Transverse colon (tissue), 4 donors: ENCODE measurements at regions not wholly inside any gene's neighbourhood (a gene's known extent, or its start where the extent isn't known, plus 50 kb on each side); places are given as distances from the start of the nearest gene placed in this dataset.

Source experiments
- DNase-seq: peaks from one replicate; pipeline ENCODE4 v3.0.0-alpha.2; 2019
- H3K27ac ChIP-seq, 4 donors: fragments of 200-600 bp; sonication (generic); 2 replicates each; pipeline ENCODE4 v1.5.1; 2016 to 2018; ENCODE audit warnings: inconsistent platforms in 4 of 4
- H3K27me3 ChIP-seq: fragments of 200-600 bp; sonication (generic); 2 replicates; pipeline ENCODE4 v1.5.1; 2017; ENCODE audit warnings: inconsistent platforms
- H3K36me3 ChIP-seq, 4 donors: fragments of 200-600 bp; sonication (generic); 2 replicates each; pipeline ENCODE4 v1.5.1; 2017 to 2019; ENCODE audit warnings: inconsistent platforms in 4 of 4
- H3K4me1 ChIP-seq, 4 donors: fragments of 200-600 bp; sonication (generic); 2 replicates each; pipeline ENCODE4 v1.5.1; 2017 to 2020; ENCODE audit warnings: inconsistent platforms in 4 of 4
- H3K4me3 ChIP-seq, 4 donors: fragments of 200-600 bp; sonication (generic); 1 replicate in 1 of 4; 2 replicates in 3 of 4; pipeline versions ENCODE4 v1.5.1 to v1.6.1; 2017 to 2019; ENCODE audit warnings: inconsistent platforms in 4 of 4
- H3K9me3 ChIP-seq, 2 donors: fragments of 200-600 bp; sonication (generic); 2 replicates each; pipeline ENCODE4 v1.5.1; 2017 to 2019; ENCODE audit warnings: inconsistent platforms in 2 of 2
- CTCF ChIP-seq, 5 experiments: fragments of 200-600 bp in 3 of 5; fragments of 450-650 bp in 2 of 5; sonication (generic) in 3 of 5; IDR thresholded peaks; 1 replicate in 2 of 5; 2 replicates in 3 of 5; pipeline ENCODE4 v1.5.1; 2016 to 2017; ENCODE audit warnings: antibody characterized with exemption in 5 of 5, inconsistent platforms in 3 of 5, mild to moderate bottlenecking in 2 of 5, moderate library complexity in 1 of 5
- EP300 ChIP-seq: sonication (generic); formaldehyde crosslinking; IDR thresholded peaks from one replicate; pipeline ENCODE4 v1.6.1; 2017; ENCODE audit warnings: antibody characterized with exemption, low read depth
- POLR2A ChIP-seq: fragments of 450-650 bp; IDR thresholded peaks from one replicate; pipeline ENCODE4 v1.6.1; 2016; ENCODE audit warnings: antibody characterized with exemption, mild to moderate bottlenecking, moderate library complexity
- POLR2AphosphoS5 ChIP-seq, 3 donors: sonication (generic); formaldehyde crosslinking; IDR thresholded peaks; one replicate each; pipeline ENCODE4 v1.6.1; 2016; ENCODE audit warnings: antibody characterized with exemption in 3 of 3
- WGBS, 2 donors: methylation state at CpG; one replicate each; pipeline ENCODE4 v1.1.5; 2018; ENCODE audit warnings: low coverage in 1 of 2; 5-methylcytosine and 5-hydroxymethylcytosine counted together
- in situ Hi-C, 4 donors: fragments of 200-750 bp; cut with MboI; loops; one replicate each; pipeline versions ENCODE4 v1.15.0 to v1.15.1; 2017; ENCODE audit warnings: low sequenced_read_pairs in 3 of 4, low pct_ligation_motif_present in 1 of 4, low pct_unique_long_range_greater_than_20kb in 1 of 4
- intact Hi-C: fragments of 100-400 bp; cut with DNase I; formaldehyde crosslinking; loops from one replicate; pipeline ENCODE4 v1.15.1; 2023; ENCODE audit warnings: low total_unique reads

DNA sequence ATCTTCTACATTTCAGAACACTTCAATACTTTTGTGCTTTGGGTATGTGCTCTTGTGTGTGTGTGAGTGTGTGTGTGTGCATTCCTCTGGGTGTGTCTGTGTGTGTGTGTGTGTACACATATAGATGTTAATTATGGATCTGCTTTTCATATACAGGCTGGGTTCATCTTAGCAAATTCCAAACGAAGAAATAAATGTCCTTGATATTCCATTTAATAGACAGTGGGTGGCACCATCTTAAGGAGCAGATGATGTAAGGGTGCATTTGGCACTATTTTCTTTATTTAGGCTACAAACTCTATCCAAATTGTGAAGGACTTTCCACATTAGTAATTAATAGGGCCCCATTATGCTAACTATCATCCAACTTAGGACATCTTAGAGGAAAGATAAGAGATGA, 425.8 kb upstream of the POU3F3 start:
- H3K4me3 ChIP-seq: no peak overlapping the region
- in situ Hi-C loops (no loop called here), intact Hi-C loops (no loop called here)
- DNase-seq: no peak
- no peaks in the 10 kb centered on the region for H3K9me3 ChIP-seq
- TF ChIP-seq CTCF (IDR thresholded peaks at IDR 0.05): no peak
- TF ChIP-seq EP300: no peak
- TF ChIP-seq POLR2A: no peak
- TF ChIP-seq POLR2AphosphoS5 (IDR thresholded peaks at IDR 0.05): no peak
- no peaks in the 10 kb centered on the region for H3K4me1 ChIP-seq
- H3K36me3 ChIP-seq: no peaks in the 10 kb centered on the region
- 40% methylated on average over 1 of the region's 1 CpG; no CpG with 5 or more reads in 1 of the 2 donors for WGBS, 2 donors
- H3K27me3 ChIP-seq: peaks cover 4% of the 10 kb centered on the region
- H3K27ac ChIP-seq: no peak overlapping the region

- Histone ChIP-seq H3K4me3 (no peak overlapping the region), H3K36me3 (no peaks in the 10 kb centered on the region), H3K9me3 (no peaks in the 10 kb centered on the region), H3K27me3 (peaks cover 4% of the 10 kb centered on the region), H3K4me1 (no peaks in the 10 kb centered on the region), H3K27ac (no peak overlapping the region)
- 84 to 89% methylated on average over 7 to 8 of the region's 8 CpGs for WGBS, 2 donors
- intact Hi-C loops: no loop called here
- TF ChIP-seq POLR2AphosphoS5 (IDR thresholded peaks at IDR 0.05): no peak
- TF ChIP-seq CTCF (IDR thresholded peaks at IDR 0.05): no peak
- TF ChIP-seq POLR2A: no peak
- TF ChIP-seq EP300: no peak
- DNase-seq: no peak
- in situ Hi-C loops: no loop called here
These were observed 424.1 kb upstream of the POU3F3 start for GRCh38 chr2:104429639-104430358.

DNA sequence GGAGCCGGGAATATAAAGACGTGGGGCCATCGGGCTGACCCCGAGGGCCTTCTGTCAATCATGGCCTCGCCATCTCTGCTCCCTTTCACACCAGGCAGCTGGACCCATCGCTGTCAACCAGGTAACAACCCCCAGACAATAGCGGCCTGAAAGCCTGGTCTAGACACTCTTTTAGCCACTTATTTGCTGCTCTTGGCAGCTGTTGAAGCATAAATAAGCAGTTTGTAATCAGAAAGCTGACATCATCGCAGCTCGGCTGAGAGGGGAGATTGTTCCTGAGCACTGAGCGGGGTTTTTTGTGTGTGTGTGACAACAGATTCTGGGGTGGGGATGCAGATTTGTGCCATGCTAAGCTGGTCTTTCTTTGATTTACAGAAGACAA, 423.6 kb upstream of the POU3F3 start:
- H3K27me3 ChIP-seq: peaks cover 4% of the 10 kb centered on the region
- 77 to 80% methylated on average over 2 to 10 of the region's 10 CpGs for WGBS, 2 donors
- TF ChIP-seq POLR2A (no peak), CTCF (IDR thresholded peaks at IDR 0.05) (no peak), POLR2AphosphoS5 (IDR thresholded peaks at IDR 0.05) (no peak), EP300 (no peak)
- H3K9me3 ChIP-seq: no peaks in the 10 kb centered on the region
- intact Hi-C loops (no loop called here), in situ Hi-C loops (no loop called here)
- no peak overlapping the region for H3K27ac ChIP-seq
- no peak for DNase-seq
- H3K36me3 ChIP-seq: no peaks in the 10 kb centered on the region
- no peak overlapping the region for H3K4me3 ChIP-seq
- no peaks in the 10 kb centered on the region for H3K4me1 ChIP-seq

DNA sequence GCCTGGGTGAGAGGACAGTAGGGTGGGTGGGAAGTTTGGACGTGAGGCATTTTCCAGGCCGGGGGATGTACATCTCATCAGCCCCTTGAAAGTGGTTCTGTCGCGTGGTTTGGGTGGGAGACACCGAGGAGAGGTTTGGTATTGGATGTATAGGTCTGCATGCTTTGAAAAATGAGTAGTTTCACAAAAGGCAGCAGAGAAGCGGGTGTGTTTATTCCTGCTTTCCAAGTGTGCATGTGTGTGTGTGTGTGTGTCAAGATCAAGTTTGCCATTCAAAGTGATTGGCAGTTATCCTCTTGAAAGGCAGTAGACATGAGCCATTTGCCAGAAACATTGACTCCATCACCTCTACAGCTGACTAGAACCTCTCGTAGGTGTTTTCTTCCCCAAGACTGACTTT, 423.1 kb upstream of the POU3F3 start:
- Histone ChIP-seq H3K9me3 (no peaks in the 10 kb centered on the region), H3K27ac (no peak overlapping the region), H3K36me3 (no peaks in the 10 kb centered on the region), H3K27me3 (peaks cover 4% of the 10 kb centered on the region), H3K4me3 (no peak overlapping the region), H3K4me1 (no peaks in the 10 kb centered on the region)
- in situ Hi-C loops: no loop called here
- 86% methylated on average over 7 of the region's 7 CpGs for WGBS, 2 donors
- no peak for TF ChIP-seq POLR2A
- no peak for TF ChIP-seq CTCF (IDR thresholded peaks at IDR 0.05)
- TF ChIP-seq POLR2AphosphoS5 (IDR thresholded peaks at IDR 0.05): no peak
- TF ChIP-seq EP300: no peak
- DNase-seq: no peak
- intact Hi-C loops: no loop called here
